MM.1S (cell line): ENCODE measurements at regions not wholly inside any gene's neighbourhood (a gene's known extent, or its start where the extent isn't known, plus 50 kb on each side); places are given as distances from the start of the nearest gene placed in this dataset.

Experiments used
- EZH2 ChIP-seq: fragments of 300-600 bp; sonication (generic); optimal IDR thresholded peaks from 2 replicates; pipeline ENCODE3; 2017; ENCODE audit warnings: low read depth, mild to moderate bottlenecking, antibody characterized with exemption, low read length, mixed read lengths
- TF ChIP-seq, protein P1 (sequence below): fragments of 300-600 bp; sonication (generic); IDR thresholded peaks from 2 replicates; pipeline ENCODE4 v1.5.1; 2016; ENCODE audit warnings: antibody characterized with exemption, low read length, mixed read lengths

DNA sequence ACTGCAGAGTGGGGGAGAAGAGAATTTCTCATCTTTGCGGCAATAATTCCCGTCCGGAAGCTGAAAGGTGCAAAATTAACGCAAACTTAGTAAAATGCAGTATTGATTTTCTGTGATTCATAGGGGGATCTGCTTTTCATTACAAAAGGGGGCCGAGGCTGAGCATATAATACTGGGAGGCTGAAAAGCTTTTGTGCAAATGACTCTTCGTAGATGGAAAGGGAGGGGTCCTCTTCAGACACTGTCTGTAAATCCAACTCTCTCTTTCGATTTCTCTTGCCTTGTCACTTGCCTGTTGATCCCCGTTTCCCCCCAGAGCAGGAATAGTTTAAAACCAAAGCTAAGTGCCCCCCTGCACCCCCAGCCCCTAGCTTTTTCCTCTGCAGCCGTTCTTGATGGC, 258.2 kb downstream of the VRK1 start:
- TF ChIP-seq, protein P1, sequence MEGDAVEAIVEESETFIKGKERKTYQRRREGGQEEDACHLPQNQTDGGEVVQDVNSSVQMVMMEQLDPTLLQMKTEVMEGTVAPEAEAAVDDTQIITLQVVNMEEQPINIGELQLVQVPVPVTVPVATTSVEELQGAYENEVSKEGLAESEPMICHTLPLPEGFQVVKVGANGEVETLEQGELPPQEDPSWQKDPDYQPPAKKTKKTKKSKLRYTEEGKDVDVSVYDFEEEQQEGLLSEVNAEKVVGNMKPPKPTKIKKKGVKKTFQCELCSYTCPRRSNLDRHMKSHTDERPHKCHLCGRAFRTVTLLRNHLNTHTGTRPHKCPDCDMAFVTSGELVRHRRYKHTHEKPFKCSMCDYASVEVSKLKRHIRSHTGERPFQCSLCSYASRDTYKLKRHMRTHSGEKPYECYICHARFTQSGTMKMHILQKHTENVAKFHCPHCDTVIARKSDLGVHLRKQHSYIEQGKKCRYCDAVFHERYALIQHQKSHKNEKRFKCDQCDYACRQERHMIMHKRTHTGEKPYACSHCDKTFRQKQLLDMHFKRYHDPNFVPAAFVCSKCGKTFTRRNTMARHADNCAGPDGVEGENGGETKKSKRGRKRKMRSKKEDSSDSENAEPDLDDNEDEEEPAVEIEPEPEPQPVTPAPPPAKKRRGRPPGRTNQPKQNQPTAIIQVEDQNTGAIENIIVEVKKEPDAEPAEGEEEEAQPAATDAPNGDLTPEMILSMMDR, result no peak
- no peak for TF ChIP-seq EZH2
